Neural cell (in vitro differentiated cells): ENCODE measurements at regions not wholly inside any gene's neighbourhood (a gene's known extent, or its start where the extent isn't known, plus 50 kb on each side); places are given as distances from the start of the nearest gene placed in this dataset.

Experiments
- H2AFZ ChIP-seq: fragments of 200-600, 300-800 bp; sonication (generic), shearing (Covaris generic); 2 replicates; pipeline ENCODE4 v1.6.0; 2014; ENCODE audit warnings: low read depth, mild to moderate bottlenecking, antibody characterized with exemption, low read length, moderate library complexity
- H3F3A ChIP-seq: fragments of 200-600 bp; shearing (Covaris generic); 2 replicates; pipeline ENCODE4 v1.6.1; 2016; ENCODE audit warnings: mild to moderate bottlenecking, moderate library complexity, mixed read lengths, antibody characterized with exemption, low read length; ENCODE audit not compliant: insufficient read depth, poor library complexity, severe bottlenecking
- H3K27ac ChIP-seq: fragments of 200-600, 300-800 bp; sonication (generic), shearing (Covaris generic); 2 replicates; pipeline ENCODE4 v1.5.1; 2014; ENCODE audit warnings: mild to moderate bottlenecking, low read length, moderate library complexity
- H3K27me3 ChIP-seq: fragments of 300-800, 200-600 bp; sonication (generic), shearing (Covaris generic); 2 replicates; pipeline ENCODE4 v1.6.0; 2014; ENCODE audit warnings: mild to moderate bottlenecking, low read depth, low read length, moderate library complexity; ENCODE audit not compliant: insufficient read depth
- H3K36me3 ChIP-seq: fragments of 300-800, 200-600 bp; sonication (generic), shearing (Covaris generic); 2 replicates; pipeline ENCODE4 v1.5.1; 2014; ENCODE audit warnings: mild to moderate bottlenecking, antibody characterized with exemption, low read length, moderate library complexity; ENCODE audit not compliant: insufficient read depth
- H3K4me2 ChIP-seq: fragments of 300-800, 200-600 bp; sonication (generic), shearing (Covaris generic); 2 replicates; pipeline ENCODE4 v1.6.0; 2014; ENCODE audit warnings: mild to moderate bottlenecking, low read length
- H3K4me3 ChIP-seq: fragments of 300-800, 200-600 bp; sonication (generic), shearing (Covaris generic); 2 replicates; pipeline ENCODE4 v1.5.1; 2014; ENCODE audit warnings: mild to moderate bottlenecking, low read length, moderate library complexity
- H3K79me2 ChIP-seq: fragments of 200-600 bp; shearing (Covaris generic); replicated peaks from 2 replicates; pipeline ENCODE4 v1.6.0; 2014; ENCODE audit warnings: mild to moderate bottlenecking, low read length, moderate library complexity; ENCODE audit not compliant: insufficient read depth
- H3K9ac ChIP-seq: fragments of 300-800, 200-600 bp; sonication (generic), shearing (Covaris generic); 2 replicates; pipeline ENCODE4 v1.6.1; 2016; ENCODE audit warnings: mild to moderate bottlenecking, low read length, mixed read lengths
- H3K9me2 ChIP-seq: fragments of 200-600 bp; shearing (Covaris generic); 2 replicates; pipeline ENCODE4 v1.6.1; 2016; ENCODE audit warnings: mild to moderate bottlenecking, low read length, mixed read lengths; ENCODE audit not compliant: insufficient read depth
- H3K9me3 ChIP-seq: fragments of 200-600, 300-800 bp; sonication (generic), shearing (Covaris generic); 2 replicates; pipeline ENCODE4 v1.6.1; 2016; ENCODE audit warnings: mild to moderate bottlenecking, mixed run types, low read length, moderate library complexity, mixed read lengths
- H4K20me1 ChIP-seq: fragments of 200-600 bp; shearing (Covaris generic); 2 replicates; pipeline ENCODE4 v1.6.1; 2016; ENCODE audit warnings: mild to moderate bottlenecking, mixed run types; ENCODE audit not compliant: insufficient read depth
- EP300 ChIP-seq: fragments of 450-650 bp; conservative IDR thresholded peaks from 2 replicates; pipeline ENCODE4 v1.6.1; 2014; ENCODE audit warnings: antibody characterized with exemption, mild to moderate bottlenecking, moderate library complexity; ENCODE audit not compliant: poor library complexity, severe bottlenecking
- EZH2 ChIP-seq: fragments of 200-600, 300-800 bp; shearing (Covaris generic), sonication (generic); IDR thresholded peaks from 2 replicates; pipeline ENCODE4 v1.6.1; 2014; ENCODE audit warnings: antibody characterized with exemption, low read length, borderline replicate concordance, mild to moderate bottlenecking; ENCODE audit not compliant: insufficient read depth, poor library complexity, severe bottlenecking
- MXI1 ChIP-seq: fragments of 450-650 bp; conservative IDR thresholded peaks from 2 replicates; pipeline ENCODE4 v1.6.1; 2014; ENCODE audit warnings: antibody characterized with exemption, mild to moderate bottlenecking; ENCODE audit not compliant: poor library complexity, severe bottlenecking
- POLR2AphosphoS5 ChIP-seq: IDR thresholded peaks from 2 replicates; pipeline ENCODE4 v1.6.1; 2012
- RAD21 ChIP-seq: fragments of 450-650 bp; conservative IDR thresholded peaks from 2 replicates; pipeline ENCODE4 v1.6.1; 2014; ENCODE audit warnings: antibody characterized with exemption, mild to moderate bottlenecking, moderate library complexity
- SMC3 ChIP-seq: fragments of 450-650 bp; conservative IDR thresholded peaks from 2 replicates; pipeline ENCODE4 v1.6.1; 2014; ENCODE audit warnings: antibody characterized with exemption, mild to moderate bottlenecking, moderate library complexity; ENCODE audit not compliant: poor library complexity
- TAF1 ChIP-seq: IDR thresholded peaks from 2 replicates; pipeline ENCODE4 v1.6.1; 2012; ENCODE audit warnings: low read depth
- TF ChIP-seq, protein P1 (sequence below): IDR thresholded peaks from 2 replicates; pipeline ENCODE4 v1.6.1; 2012; ENCODE audit warnings: borderline replicate concordance
- TF ChIP-seq, protein P2 (sequence below): fragments of 450-650 bp; IDR thresholded peaks from 2 replicates; pipeline ENCODE4 v1.5.1; 2014; ENCODE audit warnings: antibody characterized with exemption, mild to moderate bottlenecking, moderate library complexity; ENCODE audit not compliant: poor library complexity, severe bottlenecking

DNA sequence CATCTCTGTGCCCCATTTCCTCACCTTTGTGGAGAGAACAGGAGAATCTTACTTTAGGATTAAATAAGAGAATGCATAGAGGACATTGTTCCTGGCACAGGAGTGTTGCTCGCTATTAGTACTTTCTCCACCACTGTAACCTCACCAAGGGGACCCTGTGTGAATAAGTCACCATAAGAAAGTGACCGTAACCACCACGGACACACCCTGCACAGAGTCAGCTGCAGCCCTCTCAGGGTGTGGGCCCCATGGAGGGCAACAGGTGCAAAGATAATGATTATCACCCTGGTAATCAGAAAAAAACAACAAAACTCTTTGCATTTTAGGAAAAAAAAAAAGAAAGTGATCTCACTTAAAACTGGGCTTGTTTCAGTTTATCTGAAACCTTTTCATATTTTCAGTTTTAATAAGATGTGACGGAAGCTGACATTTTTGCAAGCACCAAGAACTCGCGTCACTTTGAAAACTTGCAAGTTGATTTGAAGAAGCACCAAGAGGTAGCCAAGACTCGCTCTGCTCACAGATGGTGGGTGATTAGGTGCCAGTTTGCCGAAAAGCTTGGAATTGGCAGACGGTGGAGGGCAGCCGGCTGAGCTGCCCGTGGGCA, 87.0 kb upstream of the VRK1 start:
- Histone ChIP-seq H3K4me2 (no peak overlapping the region), H3K9me2 (no peaks in the 10 kb centered on the region), H3K9ac (no peak overlapping the region), H3K4me3 (no peak overlapping the region), H2AFZ (no peak overlapping the region), H3K27ac (no peak overlapping the region), H3K27me3 (no peaks in the 10 kb centered on the region), H3K79me2 (no peaks in the 10 kb centered on the region), H3F3A (no peaks in the 10 kb centered on the region), H3K9me3 (no peaks in the 10 kb centered on the region), H4K20me1 (no peaks in the 10 kb centered on the region), H3K36me3 (no peaks in the 10 kb centered on the region)
- TF ChIP-seq MXI1 (no peak), TAF1 (no peak), SMC3 (no peak), EP300 (no peak), RAD21 (no peak), EZH2 (no peak)
- TF ChIP-seq, protein P1, sequence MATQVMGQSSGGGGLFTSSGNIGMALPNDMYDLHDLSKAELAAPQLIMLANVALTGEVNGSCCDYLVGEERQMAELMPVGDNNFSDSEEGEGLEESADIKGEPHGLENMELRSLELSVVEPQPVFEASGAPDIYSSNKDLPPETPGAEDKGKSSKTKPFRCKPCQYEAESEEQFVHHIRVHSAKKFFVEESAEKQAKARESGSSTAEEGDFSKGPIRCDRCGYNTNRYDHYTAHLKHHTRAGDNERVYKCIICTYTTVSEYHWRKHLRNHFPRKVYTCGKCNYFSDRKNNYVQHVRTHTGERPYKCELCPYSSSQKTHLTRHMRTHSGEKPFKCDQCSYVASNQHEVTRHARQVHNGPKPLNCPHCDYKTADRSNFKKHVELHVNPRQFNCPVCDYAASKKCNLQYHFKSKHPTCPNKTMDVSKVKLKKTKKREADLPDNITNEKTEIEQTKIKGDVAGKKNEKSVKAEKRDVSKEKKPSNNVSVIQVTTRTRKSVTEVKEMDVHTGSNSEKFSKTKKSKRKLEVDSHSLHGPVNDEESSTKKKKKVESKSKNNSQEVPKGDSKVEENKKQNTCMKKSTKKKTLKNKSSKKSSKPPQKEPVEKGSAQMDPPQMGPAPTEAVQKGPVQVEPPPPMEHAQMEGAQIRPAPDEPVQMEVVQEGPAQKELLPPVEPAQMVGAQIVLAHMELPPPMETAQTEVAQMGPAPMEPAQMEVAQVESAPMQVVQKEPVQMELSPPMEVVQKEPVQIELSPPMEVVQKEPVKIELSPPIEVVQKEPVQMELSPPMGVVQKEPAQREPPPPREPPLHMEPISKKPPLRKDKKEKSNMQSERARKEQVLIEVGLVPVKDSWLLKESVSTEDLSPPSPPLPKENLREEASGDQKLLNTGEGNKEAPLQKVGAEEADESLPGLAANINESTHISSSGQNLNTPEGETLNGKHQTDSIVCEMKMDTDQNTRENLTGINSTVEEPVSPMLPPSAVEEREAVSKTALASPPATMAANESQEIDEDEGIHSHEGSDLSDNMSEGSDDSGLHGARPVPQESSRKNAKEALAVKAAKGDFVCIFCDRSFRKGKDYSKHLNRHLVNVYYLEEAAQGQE = no peak

DNA sequence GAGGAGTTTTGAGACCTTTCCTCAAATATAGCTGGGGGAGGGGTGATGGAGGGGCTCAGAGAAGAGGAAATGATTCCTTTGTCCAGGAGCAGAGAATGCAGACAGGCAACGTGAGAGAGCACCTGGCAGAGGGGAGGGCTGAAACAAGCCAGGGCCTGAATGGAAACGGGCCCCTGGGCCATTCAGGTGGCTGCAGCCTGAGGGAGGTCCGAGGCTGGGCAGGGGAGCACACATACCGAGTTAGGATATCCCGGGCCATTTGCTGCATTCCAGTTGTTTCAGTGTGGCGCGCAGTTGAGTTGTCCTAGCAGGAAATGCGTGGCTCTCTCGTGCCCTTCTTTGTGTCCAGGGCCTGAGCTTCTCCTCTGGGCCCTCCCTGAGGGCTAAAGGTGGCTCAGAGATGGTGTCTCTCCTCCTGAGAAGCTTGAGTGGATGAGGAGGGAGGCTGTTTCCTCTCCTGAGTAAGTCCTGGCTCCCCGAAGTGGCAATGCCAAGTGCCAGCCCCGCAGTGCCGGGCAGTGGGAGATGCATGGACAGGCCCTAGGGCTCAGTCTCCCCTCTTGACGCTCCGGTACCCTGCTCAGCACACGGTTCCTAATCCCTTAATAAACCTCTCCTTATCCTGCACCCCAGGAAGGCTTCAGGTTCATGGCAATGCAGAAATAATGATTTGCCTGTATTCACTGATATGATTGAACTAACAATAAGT, 85.5 kb upstream of the VRK1 start:
- Histone ChIP-seq H3K4me2 (no peak overlapping the region), H3K36me3 (no peaks in the 10 kb centered on the region), H3K9me3 (no peaks in the 10 kb centered on the region), H3K9me2 (no peaks in the 10 kb centered on the region), H3K4me3 (no peak overlapping the region), H4K20me1 (no peaks in the 10 kb centered on the region), H3F3A (no peaks in the 10 kb centered on the region), H3K27me3 (no peaks in the 10 kb centered on the region), H3K79me2 (no peaks in the 10 kb centered on the region), H3K27ac (no peak overlapping the region), H3K9ac (no peak overlapping the region), H2AFZ (no peak overlapping the region)
- TF ChIP-seq MXI1 = no peak
- TF ChIP-seq EZH2 = no peak
- TF ChIP-seq POLR2AphosphoS5 = no peak
- TF ChIP-seq TAF1 = no peak
- TF ChIP-seq RAD21 = no peak
- TF ChIP-seq, protein P1 = no peak
- TF ChIP-seq, protein P2, sequence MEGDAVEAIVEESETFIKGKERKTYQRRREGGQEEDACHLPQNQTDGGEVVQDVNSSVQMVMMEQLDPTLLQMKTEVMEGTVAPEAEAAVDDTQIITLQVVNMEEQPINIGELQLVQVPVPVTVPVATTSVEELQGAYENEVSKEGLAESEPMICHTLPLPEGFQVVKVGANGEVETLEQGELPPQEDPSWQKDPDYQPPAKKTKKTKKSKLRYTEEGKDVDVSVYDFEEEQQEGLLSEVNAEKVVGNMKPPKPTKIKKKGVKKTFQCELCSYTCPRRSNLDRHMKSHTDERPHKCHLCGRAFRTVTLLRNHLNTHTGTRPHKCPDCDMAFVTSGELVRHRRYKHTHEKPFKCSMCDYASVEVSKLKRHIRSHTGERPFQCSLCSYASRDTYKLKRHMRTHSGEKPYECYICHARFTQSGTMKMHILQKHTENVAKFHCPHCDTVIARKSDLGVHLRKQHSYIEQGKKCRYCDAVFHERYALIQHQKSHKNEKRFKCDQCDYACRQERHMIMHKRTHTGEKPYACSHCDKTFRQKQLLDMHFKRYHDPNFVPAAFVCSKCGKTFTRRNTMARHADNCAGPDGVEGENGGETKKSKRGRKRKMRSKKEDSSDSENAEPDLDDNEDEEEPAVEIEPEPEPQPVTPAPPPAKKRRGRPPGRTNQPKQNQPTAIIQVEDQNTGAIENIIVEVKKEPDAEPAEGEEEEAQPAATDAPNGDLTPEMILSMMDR = no peak
- no peak for TF ChIP-seq SMC3
